WTC11 (cell line): ENCODE measurements at regions not wholly inside any gene's neighbourhood (a gene's known extent, or its start where the extent isn't known, plus 50 kb on each side); places are given as distances from the start of the nearest gene placed in this dataset.

Experiments used
- CREB1 ChIP-seq: sonication (generic); formaldehyde crosslinking; IDR thresholded peaks from 2 replicates; pipeline ENCODE4 v1.8.0; 2023; ENCODE audit warnings: mild to moderate bottlenecking, missing genetic modification reagents
- CTCF ChIP-seq: fragments of 200-600 bp; IDR thresholded peaks from 2 replicates; pipeline ENCODE4 v1.8.0; 2022; ENCODE audit warnings: antibody characterized with exemption
- ELF4 ChIP-seq: sonication (generic); formaldehyde crosslinking; IDR thresholded peaks from 2 replicates; pipeline ENCODE4 v1.8.1; 2022; ENCODE audit warnings: low read depth, mild to moderate bottlenecking, moderate library complexity, missing genetic modification reagents
- MAX ChIP-seq: sonication (generic); formaldehyde crosslinking; IDR thresholded peaks from 2 replicates; pipeline ENCODE4 v1.8.0; 2022; ENCODE audit warnings: mild to moderate bottlenecking, missing genetic modification reagents
- MYBL2 ChIP-seq: sonication (generic); formaldehyde crosslinking; IDR thresholded peaks from 2 replicates; pipeline ENCODE4 v1.8.1; 2023; ENCODE audit warnings: mild to moderate bottlenecking, moderate library complexity, missing genetic modification reagents
- NFE2L1 ChIP-seq: sonication (generic); formaldehyde crosslinking; IDR thresholded peaks from 2 replicates; pipeline ENCODE4 v1.8.1; 2023; ENCODE audit warnings: missing genetic modification reagents
- NFYB ChIP-seq: sonication (generic); formaldehyde crosslinking; conservative IDR thresholded peaks from 2 replicates; pipeline ENCODE4 v1.8.0; 2022; ENCODE audit warnings: low read depth, missing genetic modification reagents
- SP1 ChIP-seq: sonication (generic); formaldehyde crosslinking; conservative IDR thresholded peaks from 2 replicates; pipeline ENCODE4 v1.8.1; 2022; ENCODE audit warnings: missing genetic modification reagents
- TEAD4 ChIP-seq: sonication (generic); formaldehyde crosslinking; IDR thresholded peaks from 2 replicates; pipeline ENCODE4 v1.8.0; 2022; ENCODE audit warnings: mild to moderate bottlenecking, missing genetic modification reagents
- TP53 ChIP-seq: sonication (generic); formaldehyde crosslinking; IDR thresholded peaks from 2 replicates; pipeline ENCODE4 v1.8.1; 2023; ENCODE audit warnings: mild to moderate bottlenecking, missing genetic modification reagents
- TF ChIP-seq, protein P1 (sequence below): sonication (generic); formaldehyde crosslinking; IDR thresholded peaks from 2 replicates; pipeline ENCODE4 v1.8.0; 2023; ENCODE audit warnings: missing genetic modification reagents, mild to moderate bottlenecking, borderline replicate concordance
- TF ChIP-seq, protein P2 (sequence below): sonication (generic); formaldehyde crosslinking; IDR thresholded peaks from 2 replicates; pipeline ENCODE4 v1.8.1; 2023; ENCODE audit warnings: mild to moderate bottlenecking, moderate library complexity, missing genetic modification reagents

DNA sequence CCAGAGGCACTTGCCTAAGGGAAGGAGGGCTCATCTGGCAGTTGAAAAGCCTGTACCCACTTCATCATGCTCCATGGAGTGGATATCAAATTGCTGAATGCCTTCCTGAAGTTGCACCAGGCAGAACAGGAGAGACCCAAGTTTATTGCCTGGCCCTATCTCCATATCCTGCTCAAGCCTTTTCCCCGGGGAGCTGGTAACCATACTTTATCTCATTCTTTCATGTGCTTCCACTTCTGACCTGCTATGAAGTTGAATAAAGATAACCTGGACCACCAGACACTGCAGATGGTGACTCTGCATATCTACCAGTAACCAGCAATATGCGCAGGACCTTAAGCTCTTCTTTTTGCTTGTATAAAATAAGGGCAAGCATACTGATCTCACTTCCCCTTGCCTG lies 1397.5 kb upstream of the CDH6 start:
- TF ChIP-seq CTCF (no peak), MYBL2 (no peak), MAX (CRISPR knock-in tag) (no peak), SP1 (CRISPR knock-in tag) (no peak), TP53 (CRISPR knock-in tag) (no peak), CREB1 (no peak), NFYB (CRISPR knock-in tag) (no peak), TEAD4 (no peak), NFE2L1 (CRISPR knock-in tag) (no peak), ELF4 (no peak)
- TF ChIP-seq, protein P1, sequence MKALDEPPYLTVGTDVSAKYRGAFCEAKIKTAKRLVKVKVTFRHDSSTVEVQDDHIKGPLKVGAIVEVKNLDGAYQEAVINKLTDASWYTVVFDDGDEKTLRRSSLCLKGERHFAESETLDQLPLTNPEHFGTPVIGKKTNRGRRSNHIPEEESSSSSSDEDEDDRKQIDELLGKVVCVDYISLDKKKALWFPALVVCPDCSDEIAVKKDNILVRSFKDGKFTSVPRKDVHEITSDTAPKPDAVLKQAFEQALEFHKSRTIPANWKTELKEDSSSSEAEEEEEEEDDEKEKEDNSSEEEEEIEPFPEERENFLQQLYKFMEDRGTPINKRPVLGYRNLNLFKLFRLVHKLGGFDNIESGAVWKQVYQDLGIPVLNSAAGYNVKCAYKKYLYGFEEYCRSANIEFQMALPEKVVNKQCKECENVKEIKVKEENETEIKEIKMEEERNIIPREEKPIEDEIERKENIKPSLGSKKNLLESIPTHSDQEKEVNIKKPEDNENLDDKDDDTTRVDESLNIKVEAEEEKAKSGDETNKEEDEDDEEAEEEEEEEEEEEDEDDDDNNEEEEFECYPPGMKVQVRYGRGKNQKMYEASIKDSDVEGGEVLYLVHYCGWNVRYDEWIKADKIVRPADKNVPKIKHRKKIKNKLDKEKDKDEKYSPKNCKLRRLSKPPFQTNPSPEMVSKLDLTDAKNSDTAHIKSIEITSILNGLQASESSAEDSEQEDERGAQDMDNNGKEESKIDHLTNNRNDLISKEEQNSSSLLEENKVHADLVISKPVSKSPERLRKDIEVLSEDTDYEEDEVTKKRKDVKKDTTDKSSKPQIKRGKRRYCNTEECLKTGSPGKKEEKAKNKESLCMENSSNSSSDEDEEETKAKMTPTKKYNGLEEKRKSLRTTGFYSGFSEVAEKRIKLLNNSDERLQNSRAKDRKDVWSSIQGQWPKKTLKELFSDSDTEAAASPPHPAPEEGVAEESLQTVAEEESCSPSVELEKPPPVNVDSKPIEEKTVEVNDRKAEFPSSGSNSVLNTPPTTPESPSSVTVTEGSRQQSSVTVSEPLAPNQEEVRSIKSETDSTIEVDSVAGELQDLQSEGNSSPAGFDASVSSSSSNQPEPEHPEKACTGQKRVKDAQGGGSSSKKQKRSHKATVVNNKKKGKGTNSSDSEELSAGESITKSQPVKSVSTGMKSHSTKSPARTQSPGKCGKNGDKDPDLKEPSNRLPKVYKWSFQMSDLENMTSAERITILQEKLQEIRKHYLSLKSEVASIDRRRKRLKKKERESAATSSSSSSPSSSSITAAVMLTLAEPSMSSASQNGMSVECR (CRISPR knock-in tag) = no peak
- TF ChIP-seq, protein P2, sequence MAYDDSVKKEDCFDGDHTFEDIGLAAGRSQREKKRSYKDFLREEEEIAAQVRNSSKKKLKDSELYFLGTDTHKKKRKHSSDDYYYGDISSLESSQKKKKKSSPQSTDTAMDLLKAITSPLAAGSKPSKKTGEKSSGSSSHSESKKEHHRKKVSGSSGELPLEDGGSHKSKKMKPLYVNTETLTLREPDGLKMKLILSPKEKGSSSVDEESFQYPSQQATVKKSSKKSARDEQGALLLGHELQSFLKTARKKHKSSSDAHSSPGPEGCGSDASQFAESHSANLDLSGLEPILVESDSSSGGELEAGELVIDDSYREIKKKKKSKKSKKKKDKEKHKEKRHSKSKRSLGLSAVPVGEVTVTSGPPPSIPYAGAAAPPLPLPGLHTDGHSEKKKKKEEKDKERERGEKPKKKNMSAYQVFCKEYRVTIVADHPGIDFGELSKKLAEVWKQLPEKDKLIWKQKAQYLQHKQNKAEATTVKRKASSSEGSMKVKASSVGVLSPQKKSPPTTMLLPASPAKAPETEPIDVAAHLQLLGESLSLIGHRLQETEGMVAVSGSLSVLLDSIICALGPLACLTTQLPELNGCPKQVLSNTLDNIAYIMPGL = no peak
